Stimulated activated CD8-positive, alpha-beta memory T cell treated with anti-CD3 and anti-CD28 coated beads, Interleukin-12 subunit alpha, Interleukin-12 subunit beta, amount 100 ng/mL, for 24 hours (primary cell): ENCODE measurements at regions not wholly inside any gene's neighbourhood (a gene's known extent, or its start where the extent isn't known, plus 50 kb on each side); places are given as distances from the start of the nearest gene placed in this dataset.
"Not testable (repeated sequence)": the region's sequence is repeated elsewhere in the genome, so short reads cannot be mapped to it uniquely, and the experiment has no call there.

Source experiments
- DNase-seq: peaks from one replicate; pipeline ENCODE4 v3.0.0-alpha.2; 2020; ENCODE audit errors: extremely low read depth

DNA sequence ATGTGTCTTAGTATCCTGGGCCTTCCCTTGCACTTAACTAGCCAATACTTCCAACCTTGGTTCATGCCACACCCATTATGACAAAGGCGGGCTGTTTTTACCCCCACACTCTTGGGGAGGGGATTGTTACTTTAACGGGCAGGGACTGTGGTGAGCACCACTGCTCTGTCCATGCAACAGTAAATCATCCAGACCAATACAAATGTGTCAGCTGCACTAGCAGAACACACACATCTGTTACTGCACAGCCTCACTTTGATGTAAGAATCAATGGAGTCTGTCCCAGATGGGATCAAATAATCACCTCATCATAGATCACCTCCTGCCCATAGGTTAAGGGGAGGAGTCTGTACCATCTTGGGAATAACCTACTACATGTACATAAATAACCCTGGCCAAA lies 58.1 kb downstream of the NPAP1 start:
- DNase-seq = no peak

- DNase-seq = no peak
These were observed 58.8 kb downstream of the NPAP1 start for GRCh38 chr15:24734396-24734795.

DNA sequence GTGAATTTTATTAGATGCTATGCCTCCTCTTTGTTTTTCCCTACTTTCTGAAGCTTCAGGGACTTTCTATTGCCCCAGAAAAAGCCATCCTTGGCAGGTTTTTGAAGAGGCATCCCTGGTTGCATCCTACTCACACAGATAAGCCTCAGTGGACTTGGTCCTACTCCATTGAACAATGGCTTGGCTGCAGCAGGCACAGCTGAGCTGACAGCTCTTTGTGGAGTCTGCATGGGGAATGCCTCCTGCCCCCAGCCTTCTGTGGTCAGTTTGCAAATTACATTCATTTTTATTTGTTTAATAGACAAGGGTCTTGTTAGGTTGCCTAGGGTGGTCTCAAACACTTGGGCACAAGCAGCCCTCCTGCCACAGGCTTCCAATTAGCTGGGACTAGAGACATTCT lies 69.7 kb downstream of the NPAP1 start:
- no peak for DNase-seq

DNA sequence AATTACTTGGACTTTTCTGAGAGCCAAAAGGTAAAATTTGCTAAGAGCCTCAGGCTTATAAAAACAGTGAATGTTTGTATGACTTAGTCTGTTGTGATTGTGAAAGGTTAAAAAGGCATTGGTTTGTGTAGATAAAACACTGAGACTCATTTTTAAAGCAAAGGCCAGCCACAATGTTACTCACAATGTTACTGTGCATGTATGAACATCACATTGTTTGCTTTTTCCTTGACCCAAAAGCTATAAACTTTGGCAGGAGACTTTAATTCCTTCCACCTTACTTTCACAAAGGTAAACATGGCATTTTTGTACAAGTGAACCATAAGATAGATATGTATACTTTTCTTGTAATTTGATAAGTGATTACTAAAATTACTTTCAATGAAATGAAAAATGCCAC lies 70.5 kb downstream of the NPAP1 start:
- no peak for DNase-seq

DNA sequence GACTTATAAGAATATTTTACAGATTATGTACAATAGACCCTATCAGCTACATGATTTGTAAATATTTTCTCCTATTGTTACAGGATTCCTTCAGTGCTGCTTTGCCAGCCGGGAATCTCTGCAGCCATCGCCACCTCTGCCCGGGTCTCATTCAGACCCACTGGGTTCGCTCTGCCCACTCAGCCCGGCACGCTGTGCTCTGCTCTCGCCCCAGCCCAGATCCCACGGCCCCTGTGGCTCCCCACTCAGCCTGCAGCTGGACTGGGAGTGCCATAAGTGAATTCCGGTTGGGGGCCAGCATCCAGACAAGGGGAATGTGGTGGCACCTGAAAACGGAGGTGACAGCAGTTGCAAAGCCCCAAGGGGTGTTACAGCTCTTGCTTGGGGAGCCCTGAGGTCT lies 71.8 kb downstream of the NPAP1 start:
- no peak for DNase-seq

DNA sequence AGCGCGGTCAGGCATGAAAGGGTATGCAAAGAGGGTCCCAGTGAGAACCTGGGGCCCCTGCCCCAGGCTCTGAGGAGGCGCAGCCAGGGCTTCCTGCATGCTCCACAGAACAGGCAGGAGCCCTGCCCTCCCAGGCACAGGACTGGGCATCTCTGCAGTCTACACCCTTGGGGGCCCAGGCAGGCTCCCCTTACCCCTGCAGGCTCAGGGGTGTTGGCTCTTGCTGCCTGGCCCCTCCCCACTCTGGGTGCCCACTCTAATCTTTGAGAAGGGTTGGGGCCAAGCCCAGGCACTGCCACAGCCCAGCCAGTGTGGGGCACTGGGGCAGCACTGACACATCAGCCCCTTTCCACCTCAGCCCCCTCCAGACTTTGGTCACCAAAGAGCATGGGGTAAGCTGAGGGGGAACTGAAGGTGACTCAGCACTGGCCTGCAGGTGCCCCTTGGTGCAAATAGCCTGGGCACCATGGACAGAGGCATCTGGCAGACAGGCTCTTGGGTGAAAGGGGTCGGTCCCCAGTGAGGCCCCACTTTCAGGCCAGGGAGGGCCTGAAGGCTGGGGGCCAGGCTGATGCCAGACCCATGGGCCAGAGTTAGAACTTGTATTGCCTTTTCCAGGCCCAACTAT lies 73.4 kb downstream of the NPAP1 start:
- DNase-seq = no peak

DNA sequence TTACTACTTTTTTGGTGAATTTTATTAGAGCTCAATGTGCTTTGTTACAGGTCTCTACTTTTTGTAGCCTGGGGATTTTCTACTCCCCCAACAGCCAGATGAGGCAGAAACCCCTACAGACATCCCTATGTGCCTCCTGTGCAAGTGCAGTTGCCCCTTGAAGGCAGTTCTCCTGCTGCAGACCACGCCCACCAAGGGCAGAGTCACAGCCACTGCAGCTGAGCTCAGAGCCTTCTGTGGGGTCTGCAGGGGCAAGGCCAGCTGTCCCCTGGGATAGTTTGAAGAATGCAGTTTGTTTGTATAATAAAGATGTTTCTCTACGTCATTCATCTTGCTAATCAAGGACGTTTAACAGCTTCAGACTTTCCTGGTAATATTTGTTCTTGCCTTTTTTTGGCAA lies 76.8 kb downstream of the NPAP1 start:
- DNase-seq = no peak

DNA sequence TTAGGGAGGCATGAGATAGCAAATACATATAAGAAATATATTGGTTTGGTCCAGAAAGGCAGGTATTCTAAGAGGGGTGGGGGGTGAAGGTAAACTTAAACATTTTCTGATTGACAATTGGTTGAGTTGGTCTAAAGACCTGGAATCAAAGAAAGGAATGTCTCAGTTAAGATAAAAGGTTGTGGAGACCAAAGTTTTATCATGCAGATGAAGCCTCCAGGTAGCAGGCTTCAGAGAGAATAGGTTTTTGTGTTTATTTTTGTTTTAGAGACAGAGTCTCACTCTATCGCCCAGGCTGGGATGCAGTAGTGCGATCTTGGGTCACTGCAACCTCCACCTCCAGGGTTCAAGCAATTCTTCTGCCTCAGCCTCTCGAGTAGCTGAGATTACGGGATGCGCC lies 80.5 kb downstream of the NPAP1 start:
- no peak for DNase-seq

DNA sequence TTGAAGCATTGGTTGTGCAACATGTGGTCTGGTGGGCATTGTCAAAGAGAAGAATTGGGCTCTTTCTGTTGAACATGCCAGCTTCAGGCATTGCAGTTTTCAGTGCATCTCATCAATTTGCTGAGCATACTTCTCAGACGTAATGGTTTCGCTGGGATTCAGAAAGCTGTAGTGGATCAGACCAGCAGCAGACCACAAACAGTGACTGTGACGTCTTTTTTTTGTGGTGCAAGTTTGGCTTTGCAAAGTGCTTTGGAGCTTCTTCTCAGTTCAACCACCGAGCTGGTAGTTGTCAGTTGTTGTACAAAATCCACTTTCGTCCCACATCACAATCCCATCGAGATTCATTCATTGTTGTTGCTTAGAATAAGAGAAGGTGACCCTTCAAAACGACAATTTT lies 84.5 kb downstream of the NPAP1 start:
- no peak for DNase-seq

DNA sequence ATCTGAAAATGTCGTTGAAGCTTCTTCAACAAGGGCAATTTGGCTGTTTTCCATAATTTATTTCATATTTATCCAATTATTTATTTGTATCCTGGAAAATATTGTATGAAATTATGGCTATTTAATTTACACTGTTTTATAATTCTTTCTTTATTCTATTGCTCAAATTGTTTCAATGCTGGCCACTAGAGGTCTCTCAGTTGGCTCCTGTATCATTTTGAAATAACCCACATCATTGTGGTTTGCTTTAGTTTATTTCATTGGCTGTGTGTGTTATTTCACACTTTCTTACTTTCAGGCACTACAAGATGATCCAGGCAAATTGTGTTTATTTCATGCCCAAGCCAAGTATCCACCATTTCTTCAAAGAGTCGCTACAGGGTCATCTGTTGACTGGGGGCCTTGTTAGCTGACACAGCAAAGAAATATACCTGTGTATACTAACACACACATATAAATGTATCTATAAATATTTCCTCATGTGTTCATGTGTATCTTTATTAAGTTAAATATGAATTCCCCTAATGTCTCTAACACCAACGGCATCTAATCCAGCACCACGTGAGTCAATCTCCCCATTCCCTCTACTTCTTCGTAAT lies 86.2 kb downstream of the NPAP1 start:
- no peak for DNase-seq

GRCh38 chr15:24763891-24764290 lies 88.3 kb downstream of the NPAP1 start:
- no peak for DNase-seq

DNA sequence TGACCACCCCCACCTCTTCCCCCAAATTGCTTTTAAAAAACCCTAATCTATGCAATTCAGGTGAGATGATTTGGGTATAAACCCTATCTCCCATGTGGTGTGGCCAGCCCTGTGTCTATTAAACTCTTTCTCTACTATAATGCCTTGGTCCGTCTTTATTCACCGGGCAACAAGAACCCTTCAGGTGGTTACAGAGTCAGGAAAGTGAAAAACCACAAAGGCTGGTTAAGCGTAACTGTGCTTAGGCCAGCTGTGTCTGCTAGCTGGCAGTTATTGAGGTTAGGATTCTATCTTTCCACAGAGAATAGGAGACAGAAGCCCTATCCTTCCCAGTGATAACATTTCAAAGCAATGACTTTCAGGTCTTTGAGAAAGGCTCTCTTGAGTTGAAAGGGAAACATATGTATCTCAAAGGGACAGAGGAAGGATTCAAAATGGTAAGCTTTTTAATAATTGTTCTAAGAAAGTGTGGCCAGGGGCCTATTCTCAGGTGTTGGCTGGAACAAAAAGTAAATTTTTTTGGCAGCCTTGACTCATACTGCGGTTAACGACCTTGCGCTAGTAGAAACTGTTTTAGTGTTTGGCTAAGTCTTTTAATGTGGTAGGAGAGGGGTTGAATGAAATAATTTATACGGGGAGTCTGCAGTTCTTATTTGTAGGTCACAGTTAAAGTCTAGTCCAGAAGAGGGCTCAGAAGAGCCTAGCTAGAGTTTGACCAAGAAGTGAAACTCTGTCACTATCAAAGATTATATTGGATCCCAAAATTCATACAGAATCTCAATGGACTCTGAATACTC lies 89.0 kb downstream of the NPAP1 start:
- no peak for DNase-seq

GRCh38 chr15:24766511-24767133 lies 91.0 kb downstream of the NPAP1 start:
- no peak for DNase-seq

- DNase-seq = no peak
These were observed 96.7 kb downstream of the NPAP1 start for GRCh38 chr15:24772266-24772665.

DNA sequence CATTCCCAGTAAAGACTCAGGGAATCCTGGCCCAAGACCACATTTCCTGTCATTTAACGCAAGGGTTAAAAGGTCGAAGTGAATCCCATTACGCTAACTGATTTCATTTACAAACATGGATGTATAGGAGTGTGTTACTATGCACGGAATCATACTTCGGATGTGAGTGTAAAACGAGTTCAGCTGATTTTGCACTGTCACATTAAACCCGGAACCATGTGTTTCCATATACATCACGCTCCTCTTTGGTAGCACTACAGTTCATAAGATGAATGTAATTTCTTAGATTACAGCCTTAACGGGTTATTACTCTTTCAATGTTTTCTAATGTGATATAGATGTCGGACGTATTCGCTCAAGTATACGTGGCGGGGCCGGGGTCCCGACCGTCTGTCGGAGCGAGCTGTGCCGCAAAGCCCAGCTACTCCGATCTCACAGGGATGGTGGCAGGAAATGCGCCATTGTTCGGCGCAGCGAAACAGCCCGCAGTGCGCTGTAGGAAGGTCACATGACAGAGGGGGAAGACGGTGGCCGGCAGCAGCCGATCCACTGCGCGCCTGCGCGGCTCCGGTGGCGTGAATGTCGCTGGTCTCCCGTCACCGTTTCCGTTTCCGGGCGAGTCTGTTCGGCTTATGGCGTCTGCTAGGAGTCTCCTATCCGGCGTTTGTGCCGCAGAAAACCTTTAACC lies 97.3 kb downstream of the NPAP1 start:
- DNase-seq = peak; percentile 31

DNA sequence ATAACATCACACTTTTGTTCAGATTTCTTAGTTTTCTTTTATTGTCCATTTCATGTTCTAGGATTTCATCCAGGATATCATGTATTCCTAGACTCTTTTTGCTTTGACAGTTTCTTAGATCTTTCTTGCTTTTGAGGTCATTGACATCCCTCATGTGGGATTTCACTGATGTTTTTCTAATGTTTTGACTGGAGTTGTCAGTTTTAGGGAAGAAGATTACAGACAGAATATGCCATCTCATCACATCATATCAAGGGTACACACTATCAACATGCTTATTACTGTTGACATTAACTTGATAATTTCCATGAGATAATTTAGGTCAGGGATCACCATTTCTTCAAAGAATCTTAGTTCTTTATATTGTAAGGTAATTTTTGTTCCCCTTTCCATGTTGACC lies 101.7 kb downstream of the NPAP1 start:
- no peak for DNase-seq

DNA sequence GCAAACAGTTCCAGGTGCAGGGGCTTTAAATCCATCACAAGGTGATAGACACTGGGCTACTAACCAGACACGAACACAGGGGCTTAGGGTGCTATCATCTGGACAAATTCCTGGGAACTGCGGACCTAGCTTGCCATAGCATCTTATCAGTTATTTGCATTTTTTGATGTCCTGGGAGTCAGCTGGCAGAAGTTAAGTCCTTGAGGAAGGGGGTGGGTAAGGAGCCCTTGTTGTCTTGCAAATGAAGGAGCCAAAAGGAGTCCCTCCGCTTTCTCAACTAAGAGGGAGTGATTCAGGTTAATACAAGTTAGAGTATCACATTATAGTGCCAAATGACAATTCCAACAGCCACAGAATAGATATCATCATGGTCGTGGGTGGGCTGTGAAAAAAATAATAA lies 108.9 kb downstream of the NPAP1 start:
- no peak for DNase-seq

DNA sequence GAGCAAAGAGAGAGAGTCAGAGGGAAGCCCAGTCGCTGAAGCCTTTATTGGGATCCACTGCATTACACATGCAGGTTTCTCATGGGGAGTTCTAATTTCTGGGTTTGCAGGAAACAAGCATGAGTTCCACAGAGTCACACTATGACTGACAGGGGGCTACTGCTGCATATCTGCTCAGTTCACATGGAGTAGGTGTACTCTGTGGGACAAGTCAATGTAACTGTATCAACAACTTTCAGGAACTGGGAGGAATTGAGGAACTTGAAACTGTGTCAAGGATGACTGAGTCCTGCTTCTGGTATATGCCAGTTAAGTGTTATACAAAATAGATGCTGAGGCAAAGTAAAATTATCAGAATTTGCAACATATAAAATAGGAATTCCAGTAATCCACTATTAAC lies 110.8 kb downstream of the NPAP1 start:
- no peak for DNase-seq

- not testable (repeated sequence) for DNase-seq
These were observed 127.0 kb downstream of the NPAP1 start for GRCh38 chr15:24802624-24803023.

GRCh38 chr15:24819680-24820079 lies 135.1 kb upstream of the SNRPN start:
- no peak for DNase-seq

- DNase-seq = no peak
These were observed 131.3 kb upstream of the SNRPN start for GRCh38 chr15:24823473-24823872.

DNA sequence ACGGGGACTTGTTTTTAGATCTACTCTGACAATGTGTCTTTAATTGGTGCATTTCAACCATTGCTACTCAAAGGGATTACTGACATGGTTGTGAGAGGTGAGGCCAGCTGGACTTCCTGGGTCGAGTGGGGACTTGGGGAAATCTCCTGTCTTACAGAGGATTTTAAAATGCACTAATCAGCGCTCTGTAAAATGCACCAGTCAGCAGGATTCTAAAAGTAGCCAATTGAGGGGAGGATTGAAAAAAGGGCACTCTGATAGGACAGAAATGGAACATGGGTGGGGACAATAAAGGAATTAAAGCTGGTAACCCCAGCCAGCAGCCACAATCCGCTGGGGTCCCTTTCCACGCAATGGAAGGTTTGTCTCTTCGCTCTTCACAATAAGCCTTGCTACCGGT lies 122.5 kb upstream of the SNRPN start:
- no peak for DNase-seq
